ENCODE measurements at regions not wholly inside any gene's neighbourhood (a gene's known extent, or its start where the extent isn't known, plus 50 kb on each side); places are given as distances from the start of the nearest gene placed in this dataset.

DNA sequence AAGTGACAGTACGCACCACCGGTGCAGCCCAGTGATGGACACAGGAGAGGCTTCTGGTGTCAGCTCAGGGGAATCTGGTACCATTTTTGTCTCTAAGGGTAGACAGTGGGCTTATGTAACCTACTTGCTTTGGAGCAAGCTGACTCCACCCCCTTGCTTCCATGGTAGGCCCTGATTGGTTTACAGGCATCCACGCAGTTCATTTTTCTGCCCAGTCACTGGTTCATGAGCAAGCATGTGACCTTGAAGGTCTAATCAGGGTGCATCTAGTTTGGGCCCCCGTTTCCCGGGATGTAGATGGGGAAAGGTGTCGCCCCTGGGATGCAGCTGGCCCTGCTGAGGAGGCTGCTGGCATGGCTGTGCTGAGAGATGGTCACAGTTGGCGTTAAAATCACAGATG, 244.8 kb upstream of the KCNG1 start:
- Histone ChIP-seq H4K20me1 (ENCODE audit: control insufficient read depth, extremely low read depth, insufficient read depth, low read length) (no peaks in the 10 kb centered on the region), H3K9ac (ENCODE audit: control insufficient read depth, extremely low read depth, insufficient read depth, low read length) (no peak overlapping the region), H3K27me3 (ENCODE audit: control insufficient read depth, extremely low read depth, insufficient read depth, low read length) (no peaks in the 10 kb centered on the region), H3K79me2 (ENCODE audit: control insufficient read depth, insufficient read depth, low read length) (no peaks in the 10 kb centered on the region), H3K36me3 (ENCODE audit: control insufficient read depth in 2 of 2, extremely low read depth in 1 of 2, insufficient read depth in 2 of 2, low read length in 2 of 2) (no peaks in the 10 kb centered on the region), H2AFZ (ENCODE audit: control insufficient read depth, low read length) (no peak overlapping the region), H3K4me3 (ENCODE audit: control insufficient read depth in 2 of 3, extremely low read depth in 1 of 3, insufficient read depth in 2 of 3, low read depth in 1 of 3, low read length in 3 of 3) (no peak overlapping the region), H3K4me1 (ENCODE audit: control insufficient read depth, extremely low read depth, insufficient read depth, low read length) (no peaks in the 10 kb centered on the region), H3K4me2 (ENCODE audit: control insufficient read depth, extremely low read depth, insufficient read depth, low read depth, low read length) (no peak overlapping the region), H3K9me1 (ENCODE audit: control insufficient read depth, extremely low read depth, insufficient read depth, low read length) (no peaks in the 10 kb centered on the region), H3K27ac (ENCODE audit: control insufficient read depth, insufficient read depth, low read length) (no peak overlapping the region), H3K9me3 (ENCODE audit: control insufficient read depth, low read depth, low read length) (no peaks in the 10 kb centered on the region)
- TF ChIP-seq, protein P1, sequence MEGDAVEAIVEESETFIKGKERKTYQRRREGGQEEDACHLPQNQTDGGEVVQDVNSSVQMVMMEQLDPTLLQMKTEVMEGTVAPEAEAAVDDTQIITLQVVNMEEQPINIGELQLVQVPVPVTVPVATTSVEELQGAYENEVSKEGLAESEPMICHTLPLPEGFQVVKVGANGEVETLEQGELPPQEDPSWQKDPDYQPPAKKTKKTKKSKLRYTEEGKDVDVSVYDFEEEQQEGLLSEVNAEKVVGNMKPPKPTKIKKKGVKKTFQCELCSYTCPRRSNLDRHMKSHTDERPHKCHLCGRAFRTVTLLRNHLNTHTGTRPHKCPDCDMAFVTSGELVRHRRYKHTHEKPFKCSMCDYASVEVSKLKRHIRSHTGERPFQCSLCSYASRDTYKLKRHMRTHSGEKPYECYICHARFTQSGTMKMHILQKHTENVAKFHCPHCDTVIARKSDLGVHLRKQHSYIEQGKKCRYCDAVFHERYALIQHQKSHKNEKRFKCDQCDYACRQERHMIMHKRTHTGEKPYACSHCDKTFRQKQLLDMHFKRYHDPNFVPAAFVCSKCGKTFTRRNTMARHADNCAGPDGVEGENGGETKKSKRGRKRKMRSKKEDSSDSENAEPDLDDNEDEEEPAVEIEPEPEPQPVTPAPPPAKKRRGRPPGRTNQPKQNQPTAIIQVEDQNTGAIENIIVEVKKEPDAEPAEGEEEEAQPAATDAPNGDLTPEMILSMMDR (optimal IDR thresholded peaks at IDR 0.05 in 1 of 3, IDR thresholded peaks at IDR 0.05 in 1 of 3, conservative IDR thresholded peaks at IDR 0.05 in 1 of 3; ENCODE audit: extremely low read depth in 1 of 3, insufficient read depth in 2 of 3, low read length in 3 of 3): no peak
- TF ChIP-seq EZH2 (IDR thresholded peaks at IDR 0.05; ENCODE audit: low read length): no peak
- dilution Hi-C loops (cut with MboI; ENCODE audit: extremely low pct_ligation_motif_present, low sequenced_read_pairs): no loop called here
- DNase-seq (ENCODE audit: low read depth, low spot score): no peak
- FAIRE-seq: no peak

DNA sequence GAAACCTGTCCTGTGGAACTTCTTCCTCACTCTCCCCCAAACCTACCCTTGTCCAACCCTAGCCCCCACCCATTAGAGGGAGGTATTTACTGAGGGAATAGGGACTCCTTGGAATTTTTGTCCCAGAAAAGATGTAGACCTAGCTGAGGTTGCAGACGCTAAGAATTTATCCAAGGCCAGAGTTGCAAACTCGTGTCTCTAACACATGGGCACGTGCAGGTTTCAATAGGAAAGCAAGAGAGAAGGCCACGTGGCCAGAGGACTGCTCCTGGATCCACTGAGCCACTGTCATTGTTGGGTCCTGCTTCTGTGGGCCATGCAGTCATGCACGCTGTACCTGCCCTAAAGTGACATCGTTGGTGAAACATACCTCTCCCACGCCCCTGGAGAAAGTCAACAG, 243.4 kb upstream of the KCNG1 start:
- Histone ChIP-seq H4K20me1 (ENCODE audit: control insufficient read depth, extremely low read depth, insufficient read depth, low read length) (no peaks in the 10 kb centered on the region), H3K27me3 (ENCODE audit: control insufficient read depth, extremely low read depth, insufficient read depth, low read length) (no peaks in the 10 kb centered on the region), H3K9me3 (ENCODE audit: control insufficient read depth, low read depth, low read length) (no peaks in the 10 kb centered on the region), H3K36me3 (ENCODE audit: control insufficient read depth in 2 of 2, extremely low read depth in 1 of 2, insufficient read depth in 2 of 2, low read length in 2 of 2) (no peaks in the 10 kb centered on the region), H3K9me1 (ENCODE audit: control insufficient read depth, extremely low read depth, insufficient read depth, low read length) (no peaks in the 10 kb centered on the region), H3K4me3 (ENCODE audit: control insufficient read depth in 2 of 3, extremely low read depth in 1 of 3, insufficient read depth in 2 of 3, low read depth in 1 of 3, low read length in 3 of 3) (no peak overlapping the region), H3K79me2 (ENCODE audit: control insufficient read depth, insufficient read depth, low read length) (no peaks in the 10 kb centered on the region), H3K9ac (ENCODE audit: control insufficient read depth, extremely low read depth, insufficient read depth, low read length) (no peak overlapping the region), H3K4me1 (ENCODE audit: control insufficient read depth, extremely low read depth, insufficient read depth, low read length) (no peaks in the 10 kb centered on the region), H2AFZ (ENCODE audit: control insufficient read depth, low read length) (no peak overlapping the region), H3K27ac (ENCODE audit: control insufficient read depth, insufficient read depth, low read length) (no peak overlapping the region), H3K4me2 (ENCODE audit: control insufficient read depth, extremely low read depth, insufficient read depth, low read depth, low read length) (no peak overlapping the region)
- dilution Hi-C loops (cut with MboI; ENCODE audit: extremely low pct_ligation_motif_present, low sequenced_read_pairs): no loop called here
- no peak for TF ChIP-seq EZH2 (IDR thresholded peaks at IDR 0.05; ENCODE audit: low read length)
- TF ChIP-seq, protein P1 (optimal IDR thresholded peaks at IDR 0.05 in 1 of 3, IDR thresholded peaks at IDR 0.05 in 1 of 3, conservative IDR thresholded peaks at IDR 0.05 in 1 of 3; ENCODE audit: extremely low read depth in 1 of 3, insufficient read depth in 2 of 3, low read length in 3 of 3): no peak
- no peak for DNase-seq (ENCODE audit: low read depth, low spot score)
- FAIRE-seq: no peak
